NCI-H2029 treated with DMSO at 0.1 percent for 48 hours (cell line): ENCODE measurements at regions not wholly inside any gene's neighbourhood (a gene's known extent, or its start where the extent isn't known, plus 50 kb on each side); places are given as distances from the start of the nearest gene placed in this dataset.
"Not testable (repeated sequence)": the region's sequence is repeated elsewhere in the genome, so short reads cannot be mapped to it uniquely, and the experiment has no call there.

Source experiments
- DNase-seq: peaks from one replicate; lab custom pipeline; 2025; lab: John Stamatoyannopoulos, UW

DNA sequence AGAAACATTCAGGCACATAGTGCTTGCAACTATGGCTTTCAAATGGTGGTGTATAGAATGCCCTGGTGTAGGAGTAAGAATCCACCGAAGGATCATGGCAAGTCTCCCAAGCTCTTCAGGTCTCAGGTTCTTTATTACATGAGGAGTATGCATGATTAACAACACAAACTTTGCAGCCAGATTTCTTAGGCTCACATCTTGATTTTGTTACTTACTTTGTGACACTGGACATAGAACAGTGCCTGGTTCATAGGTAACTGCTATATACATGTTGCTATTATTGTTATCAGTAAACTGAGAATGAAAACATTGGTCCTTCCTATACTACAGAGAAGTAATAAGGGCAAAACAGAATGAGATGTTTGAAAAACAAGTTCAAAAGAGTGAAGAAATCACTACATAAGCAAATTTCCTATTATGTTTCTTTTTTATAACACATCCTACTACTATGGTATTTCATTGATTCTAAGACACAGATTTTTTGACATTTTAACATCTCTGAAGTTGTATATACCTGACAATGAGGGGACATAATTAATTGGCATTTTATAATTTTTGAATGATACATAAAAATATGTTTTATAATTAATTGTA, 284.9 kb downstream of the C1D start:
- DNase-seq: no peak

DNA sequence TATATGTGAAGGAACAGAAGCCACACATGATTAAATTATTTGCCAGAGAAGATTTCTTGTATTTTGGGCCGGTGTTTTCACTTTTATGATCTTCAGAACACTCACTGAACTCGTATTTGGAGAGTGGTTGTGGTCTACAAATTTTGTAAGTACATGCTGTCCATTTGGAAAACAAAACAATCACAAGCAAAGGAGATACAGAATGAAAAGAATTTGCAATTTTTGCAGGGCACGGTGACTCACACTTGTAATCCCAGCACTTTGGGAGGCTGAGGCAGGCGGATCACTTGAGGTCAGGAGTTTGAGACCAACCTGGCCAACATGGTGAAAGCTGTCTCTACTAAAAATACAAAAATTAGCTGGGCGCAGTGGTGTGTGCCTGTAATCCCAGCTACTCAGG, 282.0 kb downstream of the C1D start:
- not testable (repeated sequence) for DNase-seq

DNA sequence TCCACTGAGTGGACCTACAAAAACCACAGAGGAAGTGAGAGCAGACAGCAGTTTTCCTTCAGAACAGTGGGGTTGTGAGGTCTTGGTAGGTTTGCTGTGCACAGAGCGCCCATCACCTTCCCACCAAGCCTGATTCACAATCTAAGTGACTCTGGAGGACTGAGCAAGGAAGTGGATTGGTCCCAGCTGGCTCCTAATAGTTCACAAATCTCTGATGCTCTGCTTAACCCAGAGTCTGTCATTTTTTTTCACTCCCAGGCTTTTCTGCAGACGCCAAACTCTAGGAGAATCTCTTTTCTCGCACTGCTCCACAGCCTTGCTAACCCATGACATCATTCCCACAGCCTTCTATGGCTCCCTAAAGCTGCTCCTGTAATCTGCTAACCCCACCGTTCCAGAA, 280.4 kb downstream of the C1D start:
- DNase-seq: no peak

DNA sequence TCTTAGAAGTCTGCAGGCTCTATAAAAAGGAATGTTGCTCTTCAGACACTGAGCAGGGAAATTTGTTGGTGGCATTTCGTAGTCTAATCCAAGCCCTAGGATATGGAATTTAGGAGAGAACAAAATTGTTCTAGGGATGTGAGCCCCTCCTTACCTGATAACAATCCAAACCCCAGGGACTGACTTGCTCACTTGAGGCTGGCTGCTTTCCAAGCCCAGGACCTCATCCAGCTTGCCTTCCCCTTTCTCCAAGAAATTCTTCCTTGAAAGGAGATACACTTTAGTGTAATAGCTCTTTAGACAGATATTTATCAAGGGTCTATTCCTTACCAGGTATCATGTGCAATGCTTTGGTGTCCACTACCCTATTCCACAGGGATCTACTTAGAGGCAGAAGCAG, 279.8 kb downstream of the C1D start:
- DNase-seq: no peak

DNA sequence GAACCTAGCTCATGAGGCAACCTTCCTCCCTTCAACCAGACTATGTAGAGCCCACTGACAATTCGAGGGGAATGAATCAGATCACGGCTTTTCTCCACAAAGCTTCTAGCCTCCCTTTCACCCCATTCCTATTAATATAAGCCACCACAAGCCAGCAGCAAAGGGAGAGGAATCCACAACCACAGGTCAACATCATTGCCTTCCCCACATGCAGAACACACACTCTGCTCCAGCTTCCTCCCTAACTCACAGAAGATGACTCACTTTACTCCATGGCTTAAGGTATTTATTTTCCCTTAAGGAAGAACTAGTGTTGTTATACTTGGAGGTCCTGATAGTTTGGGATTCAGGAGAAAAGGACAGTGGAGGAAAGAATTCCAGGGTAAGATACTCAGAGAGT, 272.2 kb downstream of the C1D start:
- no peak for DNase-seq

DNA sequence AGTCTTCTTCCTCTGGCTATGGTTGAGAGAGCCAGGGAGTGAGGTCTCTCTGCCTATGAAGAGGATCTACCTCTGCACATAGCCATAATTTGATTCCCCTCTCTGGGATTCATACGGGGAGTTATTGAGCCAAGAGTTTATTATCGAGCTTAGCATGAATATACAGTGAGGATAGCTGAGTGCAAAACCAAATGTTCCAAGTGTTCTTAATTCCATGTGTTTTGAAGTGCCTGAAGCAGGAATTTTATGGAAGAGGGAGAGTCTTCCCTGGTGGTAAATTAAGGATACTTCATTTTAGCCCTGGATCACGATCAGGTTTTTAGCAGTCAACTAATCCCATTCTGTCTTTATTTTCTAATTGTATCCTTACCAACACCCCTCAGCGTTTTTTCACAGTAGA, 270.6 kb downstream of the C1D start:
- DNase-seq: no peak

DNA sequence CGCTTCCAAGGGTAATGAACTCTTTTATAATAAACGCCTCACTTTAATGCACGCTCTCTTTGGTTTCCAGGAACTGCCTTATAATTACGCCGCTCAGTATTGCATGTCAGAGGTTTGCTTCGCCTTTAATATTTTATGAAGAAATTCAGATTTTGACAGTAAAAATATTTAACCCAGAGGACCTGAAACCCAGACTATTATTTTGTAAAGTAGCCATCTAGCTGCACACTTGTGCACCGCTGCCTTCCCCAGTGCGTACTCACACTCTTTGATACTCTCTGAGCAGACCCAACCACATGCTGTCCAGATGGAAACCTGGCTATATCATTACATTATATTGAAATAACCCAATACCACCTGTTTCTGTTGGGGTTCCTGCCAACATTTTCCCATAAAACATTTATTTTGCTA, 270.1 kb downstream of the C1D start:
- DNase-seq: no peak

DNA sequence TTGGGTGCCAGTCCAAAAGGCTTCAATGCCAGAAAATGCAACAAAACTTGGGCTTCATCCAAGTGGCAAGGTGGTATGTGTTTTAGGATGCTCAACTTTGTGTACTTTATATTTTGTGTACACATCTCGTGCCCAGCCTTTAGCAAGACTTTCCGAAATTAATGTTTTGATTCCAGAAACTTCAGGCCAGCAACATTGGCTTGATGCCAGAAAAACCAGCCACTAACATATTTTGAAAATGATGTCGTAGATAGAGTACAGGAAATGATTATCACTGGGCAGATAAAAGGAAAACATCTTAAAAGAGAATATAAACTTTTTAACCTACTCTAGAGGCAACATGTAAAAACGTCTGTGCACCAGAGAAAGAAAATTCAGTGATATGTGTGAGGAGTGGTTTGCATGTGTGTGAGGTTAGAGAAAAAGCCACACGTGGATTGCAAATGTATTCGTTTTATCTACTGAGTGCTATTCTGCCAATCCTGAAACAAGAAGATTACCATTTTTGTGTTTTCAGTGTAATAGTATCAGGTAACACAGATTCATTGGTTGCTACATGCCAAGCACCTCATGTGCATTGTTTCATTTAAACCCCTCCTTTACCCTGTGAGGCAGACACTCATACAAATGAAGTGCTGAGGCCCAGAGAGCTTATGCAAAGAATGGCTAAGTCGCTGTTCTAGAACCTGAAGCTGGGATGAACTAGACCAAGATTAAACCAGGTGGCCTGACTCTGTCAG, 264.8 kb downstream of the C1D start:
- DNase-seq: peak; percentile 41

DNA sequence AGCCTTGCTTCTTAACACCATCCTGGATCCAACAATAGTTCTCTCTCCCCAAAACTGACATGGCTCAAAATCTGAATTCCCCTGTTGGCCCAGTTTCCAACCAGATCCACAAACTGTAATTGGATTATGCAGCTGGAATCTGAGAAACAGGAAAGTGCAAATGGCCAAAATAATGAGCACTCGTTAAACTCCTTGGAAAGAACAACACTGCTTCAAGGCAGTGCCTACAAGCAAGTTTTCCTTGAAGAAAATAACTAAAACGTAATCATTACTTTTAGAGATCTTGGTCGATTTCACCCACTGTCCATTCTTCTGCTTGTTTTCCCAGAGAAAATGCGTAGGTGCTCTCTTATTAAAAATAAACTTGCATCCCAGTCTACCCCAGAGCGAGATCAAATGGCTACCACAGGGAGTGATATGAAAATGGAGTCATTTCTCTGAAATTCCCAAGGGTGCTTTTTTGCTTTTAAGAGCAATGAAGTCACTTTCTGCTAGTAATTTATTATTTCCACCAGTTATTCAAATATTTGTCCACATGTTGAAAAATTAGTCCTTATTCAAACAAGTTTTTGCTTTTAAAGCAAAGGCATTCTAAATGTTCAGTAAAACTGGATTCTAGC, 264.2 kb downstream of the C1D start:
- no peak for DNase-seq

DNA sequence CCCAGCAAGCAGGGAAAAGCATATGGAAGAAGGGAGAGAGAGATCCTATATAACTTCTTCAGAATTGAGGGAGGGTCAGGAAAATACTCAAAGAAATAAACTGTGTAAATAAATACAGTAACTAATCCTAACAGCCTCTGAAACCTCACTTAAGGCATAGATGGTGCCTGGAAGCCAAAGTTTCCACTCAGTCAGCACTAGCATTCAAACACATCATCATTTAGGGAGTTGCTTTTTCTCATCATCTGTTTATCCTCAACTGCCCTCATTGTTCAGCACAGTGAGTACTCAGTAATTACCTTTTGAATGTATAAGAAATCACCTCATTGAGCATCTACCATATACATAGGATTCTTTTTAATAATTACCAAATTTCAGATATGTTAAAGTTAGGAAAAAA, 262.9 kb downstream of the C1D start:
- DNase-seq: no peak

DNA sequence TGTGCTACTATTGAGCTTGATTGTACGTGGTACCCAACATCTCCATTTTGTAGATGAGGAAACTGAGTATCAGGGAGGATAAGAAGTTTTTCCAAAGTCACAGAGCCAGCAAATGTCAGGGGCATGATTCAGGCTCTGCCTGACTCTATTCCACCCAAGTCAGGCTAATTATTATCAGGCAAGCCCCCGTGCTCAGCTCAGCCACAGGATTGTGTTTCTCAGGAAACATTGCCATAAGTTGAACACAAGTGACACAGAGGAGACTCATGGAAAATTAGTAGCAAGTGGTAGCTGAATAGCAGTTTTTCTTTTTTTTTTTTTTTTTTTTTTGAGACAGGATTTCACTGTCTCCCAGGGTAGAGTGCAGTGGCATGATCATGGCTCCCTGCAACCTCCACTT, 260.5 kb downstream of the C1D start:
- DNase-seq: no peak

DNA sequence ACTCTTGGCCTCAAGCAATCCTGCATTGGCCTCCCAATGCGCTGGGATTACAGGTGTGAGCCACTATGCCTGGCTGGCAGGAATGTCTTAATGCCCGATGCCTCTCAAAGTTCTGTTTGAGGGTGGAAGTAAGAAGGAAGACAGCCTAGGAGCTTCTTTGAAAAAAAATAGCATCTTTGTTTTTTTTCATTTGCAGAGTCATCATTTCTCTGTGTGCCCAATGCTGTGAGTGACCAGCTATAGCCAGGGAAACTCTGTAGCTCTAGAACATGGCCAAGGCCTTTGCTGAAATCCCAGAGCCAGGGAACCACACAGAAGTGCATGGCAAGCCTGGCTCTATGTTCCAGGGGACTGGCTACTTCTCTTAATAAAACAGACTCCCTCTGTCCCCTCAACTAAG, 260.0 kb downstream of the C1D start:
- DNase-seq: no peak

DNA sequence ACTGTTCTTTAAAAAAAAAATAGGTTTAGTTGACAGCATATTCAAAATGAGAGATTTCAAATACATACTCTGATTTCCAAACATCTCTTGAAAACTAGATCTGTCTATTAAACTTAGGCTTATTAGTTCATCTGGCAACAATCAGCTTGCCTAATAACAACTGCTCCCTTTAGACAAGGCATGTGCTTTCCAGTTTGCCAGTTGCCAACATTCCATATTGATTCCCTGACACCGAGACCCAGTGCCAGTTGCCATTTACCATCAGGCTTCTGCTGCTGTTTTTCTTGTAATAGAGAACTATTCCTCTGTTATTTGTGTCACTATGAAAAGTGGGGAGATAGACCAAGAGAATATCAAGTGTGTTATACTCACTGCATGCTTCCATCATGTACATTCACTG, 256.0 kb downstream of the C1D start:
- no peak for DNase-seq

DNA sequence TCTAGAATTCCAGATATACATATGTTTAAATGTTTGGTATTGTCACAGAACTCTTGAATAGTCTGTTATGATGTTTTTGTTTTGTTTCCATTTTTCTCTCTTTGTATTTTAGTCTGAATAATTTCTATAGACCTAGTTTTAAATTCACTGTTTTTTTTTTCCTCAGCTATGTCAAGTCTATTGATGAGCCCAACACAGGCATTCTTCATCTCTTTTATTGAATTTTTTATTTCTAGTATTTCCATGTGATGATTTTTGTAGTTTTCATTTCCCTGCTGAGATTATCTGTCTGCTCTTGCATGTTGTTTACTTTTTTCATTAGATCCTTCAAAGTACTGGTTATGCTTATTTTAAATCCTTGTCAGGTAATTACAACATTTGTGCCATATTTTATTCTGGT, 254.7 kb downstream of the C1D start:
- no peak for DNase-seq

DNA sequence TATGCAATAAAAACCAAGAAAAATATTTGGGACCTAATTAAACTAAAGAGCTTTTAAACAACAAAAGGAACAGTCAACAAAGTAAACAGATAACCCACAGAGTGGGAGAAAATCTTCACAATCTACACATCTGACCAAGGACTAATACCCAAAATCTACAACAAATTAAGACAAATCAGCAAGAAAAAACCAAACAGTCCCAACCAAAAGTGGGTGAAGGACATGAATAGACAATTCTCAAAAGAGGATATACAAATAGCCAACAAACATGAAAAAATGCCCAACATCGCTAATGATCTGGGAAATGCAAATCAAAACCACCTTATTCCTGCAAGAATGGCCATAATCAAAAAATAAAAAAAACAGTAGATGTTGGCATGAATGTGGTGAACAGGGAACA, 250.1 kb downstream of the C1D start:
- DNase-seq: no peak

DNA sequence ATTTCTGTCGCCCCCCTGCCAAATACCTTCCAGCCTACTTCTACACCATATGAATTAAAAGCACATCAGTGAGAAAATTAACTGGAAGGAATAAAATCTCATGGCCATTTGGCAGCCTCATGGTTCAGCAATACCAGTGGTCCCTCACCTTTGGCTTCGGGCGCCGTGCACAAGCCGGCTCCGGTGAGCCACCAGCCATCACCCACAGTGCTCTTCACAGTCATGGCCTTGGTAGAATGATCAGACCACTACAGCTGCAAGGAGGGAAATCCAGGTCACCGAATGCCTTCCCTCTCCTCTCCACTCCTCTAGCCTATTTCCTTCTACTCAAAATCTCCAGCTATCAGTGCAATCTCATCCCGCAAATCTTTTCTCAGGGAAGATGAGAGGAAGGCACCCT, 239.1 kb downstream of the C1D start:
- no peak for DNase-seq

DNA sequence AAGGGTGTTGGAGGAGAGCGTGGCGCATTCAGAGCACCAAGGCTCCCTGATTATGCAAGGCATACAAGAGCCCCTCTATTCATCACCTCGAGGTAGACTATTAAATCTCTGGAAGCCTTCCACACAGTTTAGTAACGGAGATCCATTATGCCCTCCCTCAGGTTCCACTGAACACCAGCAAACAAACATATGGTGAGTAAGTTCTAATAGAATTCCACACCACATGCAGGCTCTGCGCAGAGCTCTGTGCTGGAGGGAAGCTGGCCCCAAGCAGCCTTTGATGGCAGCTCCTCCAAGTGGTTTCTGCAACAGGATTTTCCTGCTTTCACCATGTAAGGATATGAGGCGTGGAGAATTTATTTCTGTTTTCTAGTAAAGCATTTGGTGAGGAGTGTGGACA, 238.6 kb downstream of the C1D start:
- DNase-seq: no peak

DNA sequence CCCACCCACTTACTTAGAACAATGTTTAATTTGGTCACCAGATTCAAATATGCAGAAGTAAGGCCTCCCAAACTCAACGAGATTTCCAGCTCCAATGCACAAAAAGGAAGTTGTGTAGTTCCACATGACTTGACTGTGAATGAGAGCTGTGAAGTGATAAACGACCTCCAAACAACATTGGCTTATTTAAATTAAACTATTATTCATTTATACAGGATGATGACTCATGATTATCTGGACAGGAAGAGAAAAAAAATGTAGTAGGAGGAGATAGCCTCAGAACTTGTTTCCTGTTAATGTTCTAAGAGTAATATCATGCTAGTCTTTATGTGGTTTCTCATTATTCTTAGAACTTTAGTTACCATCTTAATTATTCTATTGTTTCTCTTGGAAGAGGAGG, 237.3 kb downstream of the C1D start:
- no peak for DNase-seq

DNA sequence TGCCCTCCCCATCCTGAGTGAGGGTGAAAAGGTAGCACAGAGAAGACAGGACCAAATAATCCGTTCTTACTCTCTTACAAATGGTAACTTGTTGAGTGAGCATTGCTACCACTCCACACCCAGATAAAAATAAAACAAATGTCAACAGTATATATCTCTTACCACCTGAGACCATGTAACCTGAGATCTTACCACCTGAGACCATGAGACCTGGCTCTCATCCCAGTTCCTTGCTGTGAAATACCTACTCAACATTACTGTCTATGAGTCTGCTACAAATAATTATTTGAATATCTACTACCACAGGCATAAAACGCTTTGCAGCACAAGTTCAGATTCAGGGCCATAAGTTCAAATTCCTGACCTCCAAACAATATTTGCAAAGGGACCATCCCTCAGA, 234.7 kb downstream of the C1D start:
- peak; percentile 79 for DNase-seq

DNA sequence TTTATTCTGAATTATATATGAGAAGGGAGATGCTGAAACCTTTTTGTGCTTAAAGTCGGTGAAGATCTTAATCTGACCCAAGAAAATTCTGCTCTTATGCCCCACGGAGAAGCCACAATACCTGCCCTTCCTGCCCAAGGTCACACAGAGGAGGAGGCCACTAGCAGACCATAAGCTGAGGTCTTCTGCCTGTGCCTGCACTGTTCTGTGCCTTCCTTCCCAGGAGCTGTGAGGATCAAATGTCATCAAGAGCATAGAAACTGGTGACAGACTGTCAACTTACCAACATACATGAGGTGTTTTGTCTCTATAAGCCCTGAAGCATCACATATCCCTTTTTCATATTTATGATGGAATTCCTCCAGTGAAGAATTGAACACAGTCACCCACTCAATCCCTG, 233.3 kb downstream of the C1D start:
- DNase-seq: no peak

DNA sequence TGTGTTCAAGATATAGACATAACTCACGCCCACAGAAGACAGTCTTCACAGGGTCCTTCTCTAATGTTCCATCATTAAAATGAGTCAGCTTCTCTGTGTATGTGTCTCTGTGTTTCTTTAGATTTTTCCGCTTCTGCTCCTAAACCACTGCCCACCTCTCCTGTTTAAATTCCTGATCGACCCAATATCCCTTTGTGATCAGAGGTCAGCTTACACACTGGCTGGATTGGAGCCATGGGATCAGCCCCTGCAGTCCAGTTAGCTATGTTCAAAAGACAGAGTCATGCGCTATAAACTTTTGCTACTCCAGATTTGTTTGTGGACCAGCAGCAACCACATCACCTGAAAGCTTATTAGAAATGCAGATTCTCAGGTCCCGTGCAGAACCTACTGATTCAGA, 229.2 kb downstream of the C1D start:
- no peak for DNase-seq

DNA sequence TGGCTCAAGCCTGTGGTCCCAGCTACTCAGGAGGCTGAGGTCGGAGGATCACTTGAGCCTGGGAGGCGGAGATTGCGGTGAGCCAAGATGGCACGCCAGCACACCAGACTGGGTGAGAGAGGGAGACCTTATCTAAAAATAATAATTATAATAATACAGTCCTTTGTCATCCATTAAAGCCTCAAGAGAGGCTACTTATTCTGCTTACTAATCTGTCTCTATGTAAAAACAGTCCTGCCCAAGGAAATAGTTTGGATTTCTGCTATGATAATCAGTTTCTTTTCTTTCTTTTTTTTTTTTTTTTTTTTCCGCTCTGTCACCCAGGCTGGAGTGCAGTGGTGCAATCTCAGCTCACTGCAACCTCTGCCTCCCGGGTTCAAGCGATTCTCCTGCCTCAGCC, 228.3 kb downstream of the C1D start:
- DNase-seq: no peak

DNA sequence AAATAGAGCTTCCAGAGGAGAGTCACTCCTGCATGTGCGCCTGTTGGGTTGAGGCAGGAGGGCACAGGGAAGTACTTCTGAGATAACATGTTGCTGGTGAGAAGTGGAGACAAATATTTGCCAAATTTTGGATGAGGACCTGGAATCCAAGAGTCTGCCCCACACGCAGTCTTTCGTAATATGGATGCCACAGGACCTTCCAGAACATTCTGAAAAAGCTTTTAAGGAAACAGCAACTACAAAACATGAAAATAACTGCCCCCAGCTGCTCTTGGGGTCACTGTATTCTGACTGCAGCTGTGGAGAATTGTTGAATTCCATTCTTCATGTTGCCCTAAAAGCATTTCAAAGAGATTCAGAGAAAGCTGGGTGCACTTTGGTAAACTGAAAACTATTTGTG, 227.5 kb downstream of the C1D start:
- no peak for DNase-seq

DNA sequence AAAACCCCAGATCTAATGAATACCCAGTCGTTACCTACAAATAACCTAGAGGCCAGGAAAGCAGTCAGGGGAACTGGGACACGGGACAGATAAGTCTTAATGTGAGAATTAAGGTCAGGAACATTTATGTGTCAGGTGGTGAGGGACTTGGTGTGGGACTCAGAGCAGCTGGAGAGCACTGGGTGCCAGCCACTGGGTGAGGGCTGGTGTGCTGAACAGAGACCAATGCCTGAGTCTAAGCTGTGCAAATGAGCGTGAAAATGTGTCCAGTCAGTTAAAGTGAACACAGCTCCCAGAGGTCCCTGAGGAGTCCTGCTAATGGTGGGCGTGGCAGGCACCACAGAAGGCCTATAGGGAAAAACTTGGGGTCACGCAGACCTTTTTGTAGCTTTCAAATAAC, 225.9 kb downstream of the C1D start:
- DNase-seq: no peak
